Glomerular visceral epithelial cell (primary cell): ENCODE measurements at regions not wholly inside any gene's neighbourhood (a gene's known extent, or its start where the extent isn't known, plus 50 kb on each side); places are given as distances from the start of the nearest gene placed in this dataset.
"Not testable (repeated sequence)": the region's sequence is repeated elsewhere in the genome, so short reads cannot be mapped to it uniquely, and the experiment has no call there.

Experiments used
- DNase-seq: peaks from one replicate; pipeline ENCODE4 v3.0.0-alpha.2; 2016; ENCODE audit errors: extremely low spot score

GRCh38 chr5:67814569-67815311 is 400.8 kb upstream of the PIK3R1 start:
- no peak for DNase-seq

DNA sequence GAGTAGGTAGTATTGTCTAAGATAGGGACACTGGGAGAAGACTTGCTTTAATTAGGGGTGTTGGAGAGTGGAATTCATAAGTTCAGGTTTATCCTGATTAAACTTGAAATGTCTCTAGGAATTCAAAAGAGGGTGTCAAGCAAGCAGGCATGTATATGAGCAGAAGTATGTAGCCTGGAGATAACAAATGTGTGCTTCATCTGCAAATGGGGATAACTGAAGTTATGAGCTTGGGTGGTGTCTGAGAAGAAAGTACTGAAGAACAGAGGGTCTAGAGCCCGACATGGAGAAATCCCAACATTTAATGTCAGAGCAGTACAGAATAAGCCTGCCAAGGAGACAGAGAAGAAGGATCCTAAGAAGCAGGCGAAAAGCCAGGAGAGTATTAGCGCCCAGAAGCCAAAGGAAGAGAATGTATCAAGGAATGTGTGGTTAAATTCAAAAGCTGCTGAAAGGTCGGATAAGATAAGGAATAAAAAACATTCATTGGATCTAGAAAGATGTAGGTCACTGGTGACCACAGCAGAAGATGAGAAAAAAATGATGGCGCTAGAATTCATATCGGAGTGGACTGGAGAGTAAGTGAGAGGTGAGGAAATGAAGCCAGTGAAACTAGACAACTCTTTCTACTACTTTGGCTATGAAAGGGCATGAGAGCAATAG is 401.5 kb upstream of the PIK3R1 start:
- DNase-seq, result no peak

- DNase-seq, result no peak
Observed at GRCh38 chr5:67809589-67809988, 406.0 kb upstream of the PIK3R1 start.

- no peak for DNase-seq
Observed at GRCh38 chr5:67808340-67808739, 407.2 kb upstream of the PIK3R1 start.

GRCh38 chr5:67807439-67807888 is 408.1 kb upstream of the PIK3R1 start:
- DNase-seq, result no peak

GRCh38 chr5:67806654-67807438 is 408.7 kb upstream of the PIK3R1 start:
- DNase-seq, result no peak

DNA sequence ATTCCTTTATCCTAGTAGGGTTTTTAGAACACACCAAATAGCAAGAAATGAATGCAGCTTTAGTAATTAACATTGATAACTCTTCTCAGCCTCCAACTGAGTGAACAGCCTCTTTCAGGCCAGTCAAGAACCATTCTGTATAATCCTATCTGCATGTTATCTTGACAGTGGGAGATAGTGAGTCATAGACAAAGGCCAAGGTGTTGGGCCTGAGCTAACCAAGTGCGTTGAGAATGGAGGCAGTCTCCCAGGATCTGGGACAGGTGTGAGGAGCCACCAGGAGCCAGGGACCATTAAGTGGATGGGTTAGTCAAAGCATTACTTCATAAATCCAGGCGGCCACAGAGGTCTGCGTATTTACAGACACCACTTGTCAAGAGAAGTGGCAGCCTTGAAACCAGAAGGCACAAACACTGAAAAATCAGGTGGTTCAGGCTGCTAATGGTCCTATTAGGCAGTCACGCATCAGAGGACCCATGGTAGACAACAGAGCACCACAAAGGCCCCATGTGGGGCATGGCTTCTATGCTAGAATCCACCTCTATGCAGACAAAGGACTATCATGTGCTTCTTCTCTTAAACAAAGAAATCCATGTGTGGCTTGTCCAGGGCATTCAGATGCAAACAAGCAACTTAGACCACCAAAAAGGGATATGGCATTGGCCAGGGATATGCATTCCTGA is 409.7 kb upstream of the PIK3R1 start:
- DNase-seq, result no peak

GRCh38 chr5:67802766-67803165 is 412.8 kb upstream of the PIK3R1 start:
- DNase-seq, result no peak

DNA sequence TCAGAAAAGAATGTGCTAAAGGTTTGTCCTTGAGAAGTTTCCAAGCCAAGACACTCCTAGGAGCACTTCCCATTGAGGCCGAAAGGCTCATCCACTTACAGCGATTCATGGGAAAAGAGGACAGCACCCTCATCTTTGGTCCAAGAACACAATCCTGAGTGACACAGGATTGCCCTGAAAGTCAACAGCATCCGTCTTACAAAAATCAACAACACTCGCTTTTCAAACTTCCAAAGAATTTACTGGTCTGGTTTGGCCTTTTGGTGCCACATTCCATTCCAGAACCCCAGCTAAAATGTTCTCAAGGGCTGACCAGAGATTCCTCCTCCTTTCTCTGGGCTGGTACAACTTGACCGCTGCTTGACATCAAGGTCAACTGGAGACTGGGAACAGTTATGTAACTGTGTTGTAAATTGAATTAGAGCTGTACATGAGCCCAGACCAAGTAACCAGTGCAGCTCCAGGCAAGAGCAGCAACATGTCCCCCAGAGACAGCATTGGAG is 415.8 kb upstream of the PIK3R1 start:
- no peak for DNase-seq

GRCh38 chr5:67798470-67798869 is 417.1 kb upstream of the PIK3R1 start:
- DNase-seq, result not testable (repeated sequence)

DNA sequence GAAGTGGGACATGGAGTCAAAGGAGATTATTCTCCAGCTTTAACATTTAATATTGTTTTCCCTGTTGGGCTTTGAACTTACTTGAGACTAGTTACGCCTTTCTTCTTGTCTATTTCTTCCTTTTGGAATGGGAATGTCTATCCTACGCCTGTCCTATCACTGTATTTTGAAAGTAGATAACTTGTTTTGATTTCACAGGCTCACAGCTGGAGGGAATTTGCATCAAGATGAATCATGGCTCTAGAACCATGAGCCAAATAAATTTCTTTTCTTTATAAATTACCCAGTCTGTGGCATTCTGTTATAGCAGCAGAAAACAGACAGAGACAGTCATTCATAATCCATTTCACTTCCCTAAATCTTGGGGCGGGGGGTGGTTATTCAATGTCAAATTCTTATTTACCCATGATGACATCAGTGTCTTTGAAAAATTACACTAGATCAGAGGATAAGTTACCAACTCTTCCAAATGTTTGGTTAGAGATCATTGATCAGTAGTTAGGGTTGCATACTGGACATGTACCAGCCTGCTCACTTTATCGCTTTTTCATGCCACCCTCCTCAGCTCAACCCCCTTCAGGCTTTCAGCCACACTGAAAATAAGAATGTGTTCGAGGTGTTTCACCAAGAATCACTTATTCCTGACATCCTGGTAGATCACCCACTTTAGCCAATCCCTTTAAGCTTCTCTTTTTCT is 419.6 kb upstream of the PIK3R1 start:
- DNase-seq, result no peak

GRCh38 chr5:67793966-67794365 is 421.6 kb upstream of the PIK3R1 start:
- no peak for DNase-seq

DNA sequence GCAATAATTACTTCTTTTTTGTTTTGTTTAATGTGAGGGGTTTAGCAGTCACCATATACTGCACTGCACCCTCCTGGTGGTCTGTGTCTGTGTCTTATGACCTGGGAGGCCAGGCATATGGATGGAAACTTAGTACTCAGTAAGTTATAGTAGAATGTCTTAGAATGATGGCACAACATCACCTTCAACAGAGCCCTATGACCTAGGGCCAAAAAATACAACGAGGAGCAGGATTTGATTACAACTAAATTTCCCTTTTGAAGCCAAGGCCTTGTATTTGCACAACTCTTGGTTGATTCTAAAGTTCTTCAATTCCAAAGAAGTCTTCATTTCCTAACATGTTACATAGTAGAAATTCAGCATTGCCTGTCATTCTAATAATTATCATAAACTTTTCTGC is 422.1 kb upstream of the PIK3R1 start:
- no peak for DNase-seq

- DNase-seq, result no peak
Observed at GRCh38 chr5:67792891-67793290, 422.7 kb upstream of the PIK3R1 start.

GRCh38 chr5:67790390-67790789 is 425.2 kb upstream of the PIK3R1 start:
- no peak for DNase-seq

DNA sequence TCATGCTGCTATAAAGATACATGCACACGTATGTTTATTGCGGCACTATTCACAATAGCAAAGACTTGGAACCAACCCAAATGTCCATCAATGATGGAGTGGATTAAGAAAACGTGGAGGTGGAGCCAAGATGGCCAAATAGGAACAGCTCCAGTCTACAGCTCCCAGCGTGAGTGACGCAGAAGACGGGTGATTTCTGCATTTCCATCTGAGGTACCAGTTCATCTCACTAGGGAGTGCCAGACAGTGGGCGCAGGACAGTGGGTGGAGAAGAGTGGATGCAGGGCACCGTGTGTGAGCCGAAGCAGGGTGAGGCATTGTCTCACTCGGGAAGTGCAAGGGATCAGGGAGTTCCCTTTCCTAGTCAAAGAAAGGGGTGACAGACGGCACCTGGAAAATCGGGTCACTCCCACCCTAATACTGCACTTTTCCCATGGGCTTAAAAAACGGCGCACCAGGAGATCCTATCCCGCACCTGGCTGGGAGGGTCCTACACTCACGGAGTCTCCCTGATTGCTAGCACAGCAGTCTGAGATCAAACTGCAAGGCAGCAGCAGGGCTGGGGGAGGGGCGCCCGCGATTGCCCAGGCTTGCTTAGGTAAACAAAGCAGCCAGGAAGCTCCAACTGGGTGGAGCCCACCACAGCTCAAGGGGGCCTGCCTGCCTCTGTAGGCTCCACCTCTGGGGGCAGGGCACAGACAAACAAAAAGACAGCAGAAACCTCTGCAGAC is 435.5 kb upstream of the PIK3R1 start:
- DNase-seq, result not testable (repeated sequence)

GRCh38 chr5:67774786-67775185 is 440.8 kb upstream of the PIK3R1 start:
- DNase-seq, result no peak

GRCh38 chr5:67774267-67774552 is 441.3 kb upstream of the PIK3R1 start:
- DNase-seq, result no peak

DNA sequence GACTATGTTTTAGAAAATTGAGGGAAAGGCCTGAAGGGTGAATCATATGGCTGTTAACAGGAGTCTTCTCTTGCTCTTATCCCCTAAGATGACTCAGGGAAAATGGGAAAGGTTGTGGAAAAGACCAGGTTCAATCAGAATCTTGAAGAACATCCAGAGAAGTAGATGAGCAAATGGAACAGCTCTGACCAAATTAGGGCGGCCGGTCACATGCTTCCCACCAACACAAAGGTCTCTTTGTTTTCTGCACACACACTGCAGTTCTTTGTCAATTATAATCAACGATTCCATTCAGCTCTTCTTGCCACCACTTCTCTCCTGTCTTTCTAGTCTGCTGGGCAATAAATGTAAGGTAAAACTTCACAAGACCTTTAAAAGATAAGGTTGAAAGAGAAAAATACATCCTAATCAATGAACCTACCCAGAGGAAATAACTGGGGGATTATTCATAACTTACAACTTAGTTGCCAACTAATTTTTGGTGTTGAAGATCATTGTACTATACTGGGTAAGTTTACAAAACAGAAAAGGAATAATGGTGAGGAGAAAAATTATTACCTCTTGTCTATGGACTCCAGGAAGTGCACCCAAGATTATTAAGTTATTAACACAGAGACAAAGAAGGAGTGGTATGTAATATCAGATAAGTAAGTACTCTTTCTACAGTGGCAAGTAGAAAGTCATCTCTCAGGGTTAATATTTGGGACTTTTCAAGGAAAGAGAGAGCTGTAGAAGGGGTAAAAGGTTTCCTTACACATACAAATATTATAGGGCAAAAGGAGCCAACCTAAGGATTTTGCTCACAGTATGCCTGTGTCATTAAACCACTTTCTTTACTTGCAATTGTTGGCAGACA is 441.9 kb upstream of the PIK3R1 start:
- DNase-seq, result no peak

GRCh38 chr5:67771791-67772190 is 443.8 kb upstream of the PIK3R1 start:
- DNase-seq, result no peak
